CMK (cell line): ENCODE measurements at regions not wholly inside any gene's neighbourhood (a gene's known extent, or its start where the extent isn't known, plus 50 kb on each side); places are given as distances from the start of the nearest gene placed in this dataset.
"Not testable (repeated sequence)": the region's sequence is repeated elsewhere in the genome, so short reads cannot be mapped to it uniquely, and the experiment has no call there.

ENCODE experiments used
- DNase-seq: peaks from one replicate; pipeline ENCODE4 v3.0.0-alpha.2; 2010; ENCODE audit warnings: low read depth

DNA sequence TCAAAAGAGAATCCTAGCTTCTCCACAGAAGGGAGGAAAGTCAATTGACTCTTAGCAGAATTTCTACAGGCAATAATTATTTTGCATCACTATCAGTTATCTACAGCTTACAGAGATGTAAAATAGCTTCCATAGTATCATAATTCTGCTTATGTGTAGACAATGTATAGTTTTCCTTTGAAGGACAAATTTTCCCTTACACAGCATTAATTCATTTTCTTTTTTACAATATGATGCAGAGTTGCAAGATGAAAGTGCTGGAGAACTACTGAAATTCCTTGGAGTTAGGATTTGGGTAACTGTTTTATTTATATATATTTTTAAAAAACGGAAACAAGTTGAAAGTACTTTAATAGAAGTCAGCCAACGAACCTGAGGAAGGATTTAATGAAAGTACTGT, 111.0 kb upstream of the CPHXL start:
- no peak for DNase-seq

DNA sequence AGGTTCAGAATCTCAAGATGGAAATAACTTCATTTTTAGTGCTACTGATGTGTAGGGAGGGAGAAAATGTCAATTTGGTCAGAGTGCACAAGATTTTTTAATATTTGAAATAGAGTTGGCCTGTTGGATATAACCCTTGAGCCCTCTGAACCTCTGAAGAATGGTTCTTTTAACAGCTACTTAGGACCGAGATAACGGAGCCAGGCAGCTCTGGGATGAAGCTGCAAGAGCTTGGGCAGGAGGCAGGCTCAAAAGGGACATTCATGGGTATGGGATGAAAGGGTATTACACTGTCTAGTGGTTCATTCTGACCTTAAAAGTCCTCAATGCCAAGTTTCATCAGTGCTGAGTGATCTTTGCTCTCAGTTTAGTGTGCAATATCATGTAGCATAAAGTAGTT, 111.4 kb upstream of the CPHXL start:
- DNase-seq: no peak

DNA sequence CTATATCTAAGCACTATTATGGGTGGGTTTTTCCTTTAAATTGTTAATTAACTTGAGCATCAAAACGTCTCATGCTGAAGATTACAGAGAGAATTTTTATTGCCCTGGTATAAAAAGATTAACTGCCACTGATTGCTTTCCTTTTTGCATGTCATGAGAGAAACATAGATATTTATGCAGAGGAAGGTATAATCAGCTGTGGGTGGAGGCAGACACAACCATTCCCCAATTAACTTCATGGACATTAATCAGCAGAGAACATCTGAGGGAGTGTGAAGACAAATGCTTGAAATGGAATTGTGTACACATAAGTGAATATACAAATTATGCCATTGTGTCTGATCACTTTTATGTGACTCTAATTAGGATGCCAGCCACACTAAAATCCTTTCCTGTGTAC, 115.2 kb upstream of the CPHXL start:
- no peak for DNase-seq

DNA sequence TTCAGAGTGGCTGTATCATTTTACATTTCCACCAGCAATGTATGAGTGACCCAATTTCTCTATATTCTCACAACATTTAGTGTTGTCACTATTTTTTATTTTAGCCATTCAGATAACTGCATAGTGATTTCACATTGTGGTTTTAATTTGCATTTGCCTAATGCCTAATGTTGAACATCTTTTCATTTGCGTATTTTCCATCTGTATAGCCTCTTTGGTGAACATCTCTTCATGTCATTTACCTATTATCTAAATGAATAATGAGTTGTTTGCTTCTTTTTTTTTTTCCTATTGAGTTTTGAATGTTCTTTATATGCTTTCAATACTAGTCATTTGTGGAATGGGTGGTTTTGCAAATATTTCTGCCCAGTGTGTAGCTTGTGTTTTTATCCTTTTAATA, 120.9 kb upstream of the CPHXL start:
- DNase-seq: no peak

DNA sequence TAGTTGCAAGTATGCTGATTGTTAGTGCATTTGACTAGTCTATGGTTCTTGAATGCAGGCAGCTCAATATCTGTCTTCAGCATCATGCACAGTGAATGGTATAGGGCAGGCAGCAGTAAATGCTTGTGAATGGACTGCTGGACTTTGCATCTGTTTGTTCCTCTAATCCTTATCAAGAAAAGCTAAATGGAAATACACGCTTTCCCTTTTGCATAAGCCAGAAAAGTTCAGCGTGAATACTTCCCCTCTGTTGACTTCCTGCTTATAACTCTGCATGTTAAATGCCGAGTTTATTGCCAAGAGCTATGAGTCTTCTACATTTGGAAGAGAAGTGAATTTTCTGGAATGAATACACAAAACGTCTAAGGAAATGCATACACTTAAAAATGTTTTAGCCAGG, 127.9 kb upstream of the CPHXL start:
- no peak for DNase-seq

DNA sequence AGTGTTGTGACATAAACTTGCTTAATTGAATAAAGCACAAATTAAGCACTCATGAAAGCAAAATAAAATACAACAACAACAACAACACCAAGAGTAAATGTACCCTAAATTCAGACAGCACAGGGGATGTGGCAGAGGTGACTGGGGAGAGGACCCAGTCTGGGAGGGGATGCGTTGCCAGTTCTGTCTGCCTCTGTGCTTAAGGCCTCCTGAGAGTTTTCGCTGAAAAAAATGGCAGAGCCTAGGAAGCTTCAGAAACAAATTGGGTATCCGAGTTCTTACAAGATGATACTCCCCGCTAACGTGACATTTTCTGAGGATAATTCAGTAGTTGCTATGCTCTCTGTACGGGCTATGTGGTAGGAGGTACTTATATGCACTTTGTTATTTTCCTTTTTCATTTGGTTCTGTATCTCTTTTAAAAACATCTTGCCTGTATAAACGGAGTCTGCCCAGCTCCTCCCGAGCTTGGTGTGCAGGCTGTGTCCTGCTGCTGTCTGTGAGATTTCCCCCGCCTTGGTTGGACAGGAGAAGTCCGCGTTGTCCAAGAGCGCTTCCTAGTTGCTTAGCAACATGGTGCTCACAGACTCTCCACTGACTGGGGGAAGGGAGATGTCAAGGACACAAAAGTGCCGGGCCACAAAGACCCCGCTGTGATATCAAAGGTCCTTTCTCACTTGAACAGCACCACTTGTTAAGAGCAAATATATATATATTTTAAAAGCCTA, 134.2 kb upstream of the CPHXL start:
- no peak for DNase-seq

DNA sequence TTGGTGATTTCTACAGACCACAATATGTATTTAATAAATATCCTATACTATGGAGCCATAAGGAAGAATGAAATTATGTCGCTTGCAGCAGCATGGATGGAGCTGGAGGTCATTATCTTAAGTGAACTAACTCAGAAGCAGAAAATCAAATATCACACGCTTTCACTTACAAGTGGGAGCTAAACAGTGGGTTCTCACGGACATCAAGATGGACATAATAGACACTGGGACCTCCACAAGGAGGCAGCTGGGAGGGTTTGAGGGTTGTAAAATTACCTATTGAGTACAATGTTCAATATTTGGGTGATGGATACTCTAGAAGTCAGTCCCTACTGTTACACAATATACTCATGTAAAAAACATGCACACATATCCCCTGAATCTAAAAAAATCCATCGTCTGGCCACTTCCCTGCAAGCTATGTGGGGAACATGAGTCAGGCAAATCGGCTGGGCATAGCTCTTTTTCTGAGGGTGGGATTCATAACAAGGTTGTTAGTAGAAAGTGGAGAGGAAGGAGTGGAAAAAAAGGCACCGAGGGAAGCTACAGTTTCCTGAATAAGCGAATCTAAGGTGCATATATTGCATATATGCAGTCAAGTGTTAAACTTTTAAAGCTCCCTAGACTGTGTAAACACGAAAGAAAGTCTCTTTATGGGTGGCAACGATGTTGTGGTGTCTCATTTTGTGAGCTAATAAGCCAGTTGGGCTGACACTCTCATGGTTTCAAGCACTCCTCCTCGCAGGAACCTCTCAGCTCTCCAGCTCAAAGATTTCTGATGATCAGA, 135.2 kb upstream of the CPHXL start:
- DNase-seq: no peak

DNA sequence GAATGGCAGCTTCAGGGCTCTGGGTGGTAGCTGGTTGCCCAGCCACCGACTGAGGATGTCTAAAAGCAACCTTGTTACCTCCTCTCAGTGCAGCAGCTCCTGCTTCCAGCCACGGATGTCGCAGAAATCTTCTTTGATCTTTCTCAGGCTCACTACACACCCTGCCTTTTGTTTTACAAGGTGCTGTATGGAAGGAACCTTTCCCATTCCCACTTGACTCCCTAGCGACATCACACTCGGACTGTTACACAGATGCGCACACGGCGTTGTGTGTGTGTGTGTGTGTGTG, 135.8 kb upstream of the CPHXL start:
- DNase-seq: no peak

DNA sequence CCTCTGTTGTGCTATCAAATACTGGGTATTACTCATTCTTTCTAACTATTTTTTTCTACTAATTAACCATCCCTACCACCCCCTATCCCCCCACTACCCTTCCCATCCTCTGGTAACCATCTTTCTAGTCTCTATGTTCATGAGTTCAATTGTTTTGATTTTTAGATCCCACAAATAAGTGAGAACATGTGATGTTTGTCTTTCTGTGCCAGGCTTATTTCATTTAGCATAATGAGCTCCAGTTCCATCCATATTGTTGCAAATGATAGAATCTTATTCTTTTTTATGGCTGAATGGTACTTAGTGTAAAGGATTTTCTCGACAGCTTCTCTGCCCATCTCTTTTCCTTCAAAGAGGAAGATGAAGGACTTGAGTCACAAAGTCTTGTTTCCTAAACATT, 138.0 kb upstream of the CPHXL start:
- no peak for DNase-seq

DNA sequence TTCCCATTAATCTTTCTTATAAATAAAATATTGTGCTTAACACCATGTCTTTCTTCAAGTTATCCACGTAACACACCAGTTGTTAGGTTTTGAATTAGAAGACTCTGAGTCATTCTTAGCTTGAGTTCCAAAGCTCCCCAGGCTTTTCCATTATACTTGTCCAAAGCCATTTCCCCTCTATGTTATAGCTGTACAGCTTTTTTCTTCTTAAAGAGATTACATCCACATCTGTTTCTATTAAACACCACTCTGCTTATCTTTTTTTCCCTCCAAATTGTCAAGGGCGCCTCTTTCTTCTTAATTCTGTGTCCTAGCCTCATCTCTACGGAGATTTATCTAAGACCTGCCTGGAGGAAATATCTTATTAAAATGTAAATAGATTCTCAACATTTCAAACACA, 139.4 kb upstream of the CPHXL start:
- no peak for DNase-seq

DNA sequence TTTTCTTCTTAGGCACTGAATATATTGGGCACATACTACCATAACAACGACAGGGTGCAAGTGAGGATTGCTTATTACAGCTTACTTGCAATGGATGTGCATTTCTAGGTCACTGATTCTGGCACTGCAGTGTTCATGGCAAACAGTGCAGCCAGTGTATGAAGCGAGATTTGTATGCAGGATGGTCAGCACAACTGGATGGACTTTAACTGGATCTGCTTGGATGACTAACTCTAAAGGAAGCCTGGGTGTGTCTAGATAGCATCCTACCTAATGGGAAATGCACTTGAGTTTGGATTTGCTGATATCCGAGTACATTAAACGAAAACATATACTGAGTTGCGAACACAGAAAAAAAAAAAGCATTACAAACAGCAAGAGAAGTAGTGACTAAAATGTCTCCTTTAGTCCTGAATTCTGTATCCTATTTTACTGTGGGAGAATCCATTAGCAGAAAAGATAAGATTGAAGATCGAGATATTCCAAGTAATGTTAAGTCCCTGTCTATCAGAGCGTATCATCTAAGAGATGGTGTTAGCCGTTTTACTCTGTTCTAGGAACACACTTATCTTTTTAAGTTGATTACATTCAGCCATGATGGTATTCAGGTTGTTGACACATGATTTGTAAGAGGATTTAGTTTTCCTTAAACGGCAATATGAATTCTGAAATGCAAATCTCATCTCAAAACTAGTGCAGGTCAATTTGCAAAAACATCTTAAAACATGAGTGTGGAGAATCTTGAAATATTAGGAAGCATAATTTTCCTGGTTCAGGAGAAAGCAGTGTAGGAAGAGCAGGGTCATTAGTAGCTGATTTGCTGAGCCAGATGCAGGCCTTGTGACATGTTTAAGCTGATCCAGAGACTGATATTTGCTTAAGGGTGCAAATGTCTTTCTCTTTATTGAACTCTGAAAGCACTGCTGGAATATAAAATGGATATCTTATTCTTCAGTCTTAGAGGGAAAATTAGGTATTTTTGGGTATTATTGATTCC, 142.6 kb upstream of the CPHXL start:
- DNase-seq: no peak

DNA sequence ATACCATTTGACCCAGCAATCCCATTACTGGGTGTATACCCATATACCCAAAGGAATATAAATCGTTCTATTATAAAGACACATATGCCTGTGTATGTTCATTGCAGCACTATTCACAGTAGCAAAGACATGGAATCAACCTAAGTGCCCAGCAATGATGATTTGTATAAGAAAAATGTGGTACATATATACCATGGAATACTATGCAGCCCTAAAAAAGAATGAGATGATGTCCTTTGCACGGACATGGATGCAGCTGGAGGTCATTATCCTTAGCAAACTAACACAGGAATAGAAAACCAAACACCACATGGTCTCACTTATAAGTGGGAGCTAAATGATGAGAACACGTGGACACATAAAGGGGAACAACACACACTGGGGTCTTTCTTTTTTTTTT, 155.0 kb upstream of the CPHXL start:
- not testable (repeated sequence) for DNase-seq

DNA sequence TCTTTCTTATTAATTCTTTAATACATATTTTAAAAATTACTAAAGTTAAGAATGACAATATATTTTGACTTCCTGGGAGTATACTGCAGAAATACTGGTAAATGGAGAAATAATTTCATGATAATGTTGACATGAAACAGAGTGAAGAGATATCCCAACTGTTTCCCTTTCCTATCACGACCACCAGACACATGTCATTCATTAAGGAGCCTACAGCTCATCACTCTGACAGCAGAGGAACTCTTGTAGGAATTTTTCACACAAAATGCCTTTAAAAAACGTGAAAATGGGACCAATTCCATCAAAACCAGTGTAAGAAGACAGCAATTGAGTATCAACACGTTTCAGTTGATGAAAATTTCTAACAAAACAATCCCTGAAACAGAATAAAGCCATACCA, 172.9 kb upstream of the CPHXL start:
- no peak for DNase-seq

DNA sequence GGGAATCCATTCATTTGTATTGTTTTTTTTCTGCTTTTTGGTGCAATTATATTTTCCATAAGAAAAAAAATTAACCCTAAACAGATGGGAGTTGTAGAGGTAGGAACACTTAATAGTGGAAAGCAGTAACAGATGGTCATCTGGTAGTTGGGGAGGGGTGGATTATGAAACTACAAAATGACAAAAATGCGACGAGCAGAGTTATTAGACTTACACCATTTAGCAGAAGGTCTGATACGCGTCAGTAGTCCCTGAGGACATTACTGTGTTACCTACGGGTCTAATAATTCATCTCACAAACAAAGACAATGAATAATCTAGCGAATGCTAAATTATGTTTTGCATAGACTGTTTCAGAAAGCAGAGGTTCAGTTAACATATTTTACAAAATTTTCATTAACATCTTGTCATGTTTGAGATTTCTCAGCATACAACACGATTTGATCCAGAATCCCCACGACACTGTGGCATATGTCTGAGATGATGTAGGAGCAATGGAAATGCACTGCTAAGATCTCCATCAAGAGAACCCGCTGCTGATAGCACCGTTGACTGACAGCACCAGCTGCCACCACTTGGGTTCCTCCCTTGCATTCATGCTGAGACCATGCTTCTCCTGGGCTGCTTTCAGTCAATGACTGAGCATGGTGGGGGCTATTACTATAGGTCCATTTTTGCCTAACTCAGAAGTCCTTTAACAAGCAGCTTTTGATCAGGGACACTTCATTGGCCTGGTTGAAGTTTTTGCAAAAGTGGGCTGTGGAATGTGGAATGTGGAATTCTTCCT, 182.2 kb upstream of the CPHXL start:
- DNase-seq: no peak

DNA sequence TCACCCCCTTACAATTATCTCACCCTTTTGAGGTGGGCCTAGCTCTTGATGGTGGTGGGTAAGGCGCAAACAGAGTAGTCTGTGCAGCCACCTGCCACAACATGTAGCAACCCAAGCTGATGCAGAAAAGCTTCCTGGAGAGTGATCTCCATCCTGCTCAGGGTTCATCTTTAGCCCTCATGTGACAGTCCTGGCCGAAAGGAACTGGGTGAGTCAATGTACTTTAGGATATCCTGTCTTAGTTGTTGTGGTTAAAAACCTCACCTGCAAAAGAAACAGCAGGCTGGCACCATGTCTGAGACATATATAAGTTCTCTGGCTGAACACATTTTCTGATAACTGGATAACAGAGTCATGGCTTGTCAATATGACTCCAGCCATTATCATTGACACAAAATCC, 183.5 kb upstream of the CPHXL start:
- DNase-seq: no peak

DNA sequence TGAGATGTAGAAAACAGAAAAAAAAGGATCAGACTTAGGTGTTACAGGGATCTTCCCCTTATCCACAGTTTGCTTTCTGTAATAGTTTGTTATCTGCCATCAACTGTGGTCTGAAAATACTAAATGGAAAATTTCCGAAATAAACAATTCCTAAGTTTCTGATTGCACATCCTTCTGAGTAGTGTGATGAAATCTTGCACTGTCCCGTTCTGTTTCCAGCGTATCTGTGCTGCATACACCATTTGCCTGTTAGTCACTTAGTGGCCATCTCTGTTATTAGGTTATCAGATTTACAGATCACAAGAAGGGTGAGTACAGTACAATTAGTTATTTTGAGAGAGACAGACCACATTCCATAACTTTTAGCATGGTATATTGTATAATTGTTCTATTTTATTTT, 185.6 kb upstream of the CPHXL start:
- DNase-seq: no peak

DNA sequence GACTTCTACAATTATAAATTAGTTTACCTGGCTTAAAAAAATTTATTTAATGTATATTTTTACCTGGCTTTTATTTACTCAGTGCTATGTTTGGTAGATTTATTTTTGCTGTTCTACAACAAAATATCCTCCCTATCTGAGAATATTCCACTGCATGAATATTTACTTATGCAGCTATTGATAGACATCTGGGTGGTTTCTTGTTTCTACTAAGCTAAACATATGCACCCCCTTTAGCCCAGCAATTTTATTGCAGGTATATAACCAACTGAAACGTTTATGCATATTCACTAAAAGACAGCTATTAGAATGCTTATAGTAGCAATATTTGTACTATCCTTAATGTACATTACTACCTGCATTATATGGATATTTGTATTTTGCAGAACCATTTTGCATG, 187.7 kb upstream of the CPHXL start:
- DNase-seq: no peak

DNA sequence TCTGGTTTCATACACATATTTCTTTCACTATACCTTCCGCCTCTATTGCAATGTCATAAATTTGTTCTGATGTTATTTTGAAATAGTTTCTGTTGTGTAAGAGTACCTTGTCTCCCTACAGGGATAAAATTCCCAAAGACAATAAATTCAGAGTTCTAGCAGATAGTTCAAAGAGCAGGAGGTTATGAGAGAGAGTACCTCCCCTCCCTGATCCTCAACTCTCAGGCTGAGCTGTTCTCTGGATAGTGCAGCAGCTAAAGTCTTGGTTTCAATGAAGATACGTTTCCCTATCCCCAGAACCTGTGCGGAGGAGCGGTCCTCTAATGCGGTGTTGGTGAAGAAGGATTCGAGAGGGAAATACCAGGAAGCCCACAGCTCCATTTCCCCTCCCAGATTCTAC, 190.2 kb upstream of the CPHXL start:
- DNase-seq: no peak

DNA sequence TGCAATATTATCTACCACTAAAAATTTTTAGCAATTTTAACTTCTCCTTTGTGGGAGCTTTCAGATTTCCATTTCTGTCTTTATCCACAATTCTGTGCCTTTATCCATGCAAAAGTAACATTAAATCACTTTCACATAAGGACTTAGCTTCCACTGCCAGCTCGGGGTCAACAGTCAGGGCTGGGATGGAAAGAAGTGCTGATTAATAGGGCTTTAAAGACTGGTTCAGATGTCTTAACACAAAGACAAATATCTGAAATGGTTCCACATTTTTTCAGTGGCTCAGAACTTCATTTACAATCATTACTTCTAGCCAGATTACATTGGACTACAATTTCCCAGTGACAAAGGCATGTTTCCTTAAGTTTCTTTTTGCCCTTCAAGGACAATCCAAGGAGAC, 191.8 kb upstream of the CPHXL start:
- DNase-seq: no peak

DNA sequence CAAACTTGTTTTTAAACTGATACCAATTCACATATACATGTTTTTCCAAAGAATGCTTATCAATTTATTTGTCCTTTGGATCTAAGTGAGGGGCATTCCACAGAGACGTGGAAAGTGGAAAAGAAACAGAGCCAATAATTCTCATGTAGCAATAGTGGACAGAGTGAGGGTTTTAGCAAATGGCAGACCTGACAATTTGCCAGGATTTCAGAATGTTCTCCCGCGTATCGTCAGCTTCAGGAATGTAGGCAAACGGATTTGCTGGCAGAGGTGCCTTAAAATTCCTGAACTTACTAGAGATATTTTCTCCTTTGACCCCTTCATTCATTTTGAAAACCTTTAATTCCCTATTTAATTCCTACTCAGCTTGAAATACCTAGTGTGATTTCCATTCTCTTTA, 193.4 kb upstream of the CPHXL start:
- no peak for DNase-seq

DNA sequence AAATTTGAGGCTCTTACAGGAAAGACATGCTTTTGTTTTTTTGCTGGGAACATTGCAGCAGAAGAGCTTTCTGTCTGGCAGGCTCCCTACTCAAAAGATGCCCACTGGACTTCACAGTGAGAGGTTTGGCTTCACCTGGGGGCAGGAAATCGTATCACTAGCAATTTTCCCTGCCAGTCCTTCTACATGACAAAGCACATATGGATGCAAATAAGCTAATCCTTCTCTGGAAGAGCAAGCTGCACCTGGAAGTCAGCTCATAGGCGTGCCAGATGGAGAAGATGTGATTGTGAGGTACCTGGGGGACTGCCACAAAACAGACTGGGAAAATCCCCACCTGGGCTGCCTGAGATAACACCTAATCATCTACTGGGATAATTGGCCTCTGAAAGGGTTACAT, 195.0 kb upstream of the CPHXL start:
- no peak for DNase-seq

DNA sequence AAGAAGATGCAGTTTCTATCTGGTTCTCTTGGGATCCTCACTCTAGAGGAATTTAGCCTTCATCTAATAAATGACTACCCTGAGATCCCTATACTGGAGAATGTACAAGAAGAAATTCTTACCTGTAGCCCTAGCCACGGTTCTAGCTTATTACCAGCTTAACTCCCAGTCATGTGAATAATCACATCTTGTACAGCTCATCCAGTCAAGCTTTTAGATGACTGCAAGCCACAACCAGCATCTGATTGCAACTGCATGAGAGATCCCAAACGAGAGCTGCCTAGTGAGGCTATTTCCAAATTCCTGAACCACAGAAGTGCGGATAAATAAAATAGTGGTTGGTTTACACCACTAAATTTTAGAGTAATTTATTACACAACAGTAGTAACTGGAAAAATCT, 196.0 kb upstream of the CPHXL start:
- no peak for DNase-seq
